NCI-H2227 (cell line): ENCODE measurements at regions not wholly inside any gene's neighbourhood (a gene's known extent, or its start where the extent isn't known, plus 50 kb on each side); places are given as distances from the start of the nearest gene placed in this dataset.

ENCODE experiments used
- DNase-seq: peaks from one replicate; lab custom pipeline; 2025; ENCODE audit not compliant: unreplicated experiment; lab: John Stamatoyannopoulos, UW

DNA sequence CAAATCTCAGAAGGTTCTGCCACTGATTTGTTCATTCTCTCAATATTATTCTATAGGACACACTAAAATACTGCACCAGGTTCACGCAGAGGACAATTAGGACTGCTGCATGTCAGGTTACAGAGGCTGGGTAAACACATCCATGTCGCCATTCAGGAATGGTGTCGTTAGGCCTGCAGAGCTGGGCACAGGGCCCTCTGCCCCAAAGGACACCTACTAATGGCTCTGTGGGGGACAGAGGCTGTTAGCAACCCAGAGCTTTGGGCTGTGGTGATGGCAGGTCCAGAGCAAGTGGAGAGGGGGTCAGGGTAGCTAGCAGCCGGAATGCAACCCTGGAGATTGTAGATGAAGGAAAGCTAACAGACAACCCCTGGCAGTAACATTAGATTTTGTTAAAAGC lies 115.9 kb downstream of the TTC32 start:
- DNase-seq: no peak

DNA sequence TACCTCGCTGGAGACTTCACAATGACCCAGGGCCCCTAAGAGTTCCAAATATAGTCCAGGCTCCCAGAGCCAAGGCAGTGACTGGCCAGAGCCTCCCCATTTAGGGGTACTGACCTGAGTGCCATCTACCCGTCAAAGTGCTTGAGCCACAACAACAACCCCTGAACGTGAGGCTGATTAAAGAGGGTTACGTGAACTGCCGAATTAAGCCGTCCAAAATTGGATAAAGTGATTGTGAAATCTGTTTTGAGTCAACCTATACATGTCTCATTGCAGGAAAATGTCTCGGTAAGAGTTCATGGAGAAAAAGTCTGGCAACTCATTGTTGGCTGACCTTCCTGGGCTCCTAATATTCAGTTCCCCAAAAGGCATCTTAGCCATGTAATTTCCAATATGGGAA lies 116.3 kb downstream of the TTC32 start:
- no peak for DNase-seq

DNA sequence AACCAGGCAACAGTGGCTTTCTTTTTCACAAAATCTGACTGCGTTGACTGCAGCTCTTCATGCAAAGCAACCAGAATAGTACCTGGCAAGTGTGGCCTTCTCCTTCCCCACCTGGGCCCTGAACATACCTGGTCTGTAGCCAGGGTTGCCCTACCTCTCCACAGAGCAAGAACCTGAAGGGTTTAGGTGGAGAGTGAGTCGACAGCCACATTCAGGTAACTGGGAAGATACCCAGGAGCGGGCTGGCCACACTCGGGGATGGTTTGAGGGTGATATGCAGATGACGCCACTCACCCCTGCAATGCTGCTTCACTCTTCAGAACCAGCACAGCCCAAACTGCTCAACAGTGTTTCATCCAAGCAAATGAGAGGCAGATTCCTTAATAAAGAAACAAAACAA lies 117.3 kb downstream of the TTC32 start:
- no peak for DNase-seq

DNA sequence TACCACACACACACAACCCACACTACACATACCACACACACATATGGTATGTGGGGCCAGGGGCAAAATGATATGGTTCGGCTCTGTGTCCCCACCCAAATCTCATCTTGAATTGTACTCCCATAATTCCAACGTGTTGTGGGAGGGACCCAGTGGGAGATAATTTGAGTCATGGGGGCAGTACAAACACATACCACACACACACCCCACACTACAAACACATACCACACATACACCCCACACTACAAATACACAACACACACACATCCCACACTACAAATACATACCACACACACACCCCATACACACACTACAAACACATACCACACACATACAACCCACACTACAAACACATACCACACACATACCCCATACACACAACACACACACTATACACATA lies 117.8 kb downstream of the TTC32 start:
- DNase-seq: no peak

DNA sequence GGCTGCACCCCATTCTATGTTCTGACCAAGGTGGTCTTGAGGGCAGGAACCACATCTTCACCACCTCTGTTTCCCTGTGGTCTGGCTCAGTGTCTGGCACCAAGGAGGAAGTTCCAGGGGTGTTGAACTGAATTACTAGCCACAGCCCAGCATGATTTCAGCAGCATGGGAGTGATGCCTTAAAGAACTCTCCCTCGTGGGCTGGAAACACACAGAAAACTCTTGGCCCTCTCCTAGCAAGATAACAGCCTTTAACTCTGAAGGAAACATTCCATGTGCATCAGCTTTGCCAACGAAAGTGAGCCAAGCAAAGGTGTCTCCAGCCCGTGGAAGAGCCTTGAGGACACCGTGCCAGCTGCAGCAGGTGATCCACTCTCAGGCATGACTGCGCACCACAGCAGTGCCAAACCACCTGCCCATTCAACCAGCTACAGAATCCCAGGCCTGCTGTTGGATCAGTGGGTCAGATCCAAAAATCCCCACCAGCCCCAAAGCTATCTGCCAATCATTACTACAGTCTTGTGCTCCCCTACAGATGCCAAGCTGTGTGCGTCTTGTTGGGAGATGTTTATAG lies 124.8 kb downstream of the TTC32 start:
- DNase-seq: no peak

DNA sequence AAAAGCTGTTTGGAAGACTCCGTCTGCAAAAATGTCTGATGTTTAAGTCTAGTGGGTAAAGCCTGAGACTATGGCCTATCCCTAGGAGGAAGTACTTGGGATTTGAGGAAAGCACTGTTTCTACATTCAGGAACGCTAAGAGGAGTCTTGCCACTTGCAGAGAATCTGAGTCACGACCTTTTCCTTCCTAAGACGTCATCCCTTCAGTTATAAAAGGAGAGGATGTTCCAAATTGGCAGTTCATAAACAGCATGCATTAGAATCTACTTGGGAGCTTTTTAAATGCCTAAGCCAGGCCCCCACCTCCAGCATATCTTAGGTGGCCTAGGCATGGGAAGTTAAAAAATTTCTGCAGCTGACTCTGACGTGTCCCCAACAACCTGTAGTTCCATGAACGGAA lies 125.9 kb downstream of the TTC32 start:
- DNase-seq: no peak

DNA sequence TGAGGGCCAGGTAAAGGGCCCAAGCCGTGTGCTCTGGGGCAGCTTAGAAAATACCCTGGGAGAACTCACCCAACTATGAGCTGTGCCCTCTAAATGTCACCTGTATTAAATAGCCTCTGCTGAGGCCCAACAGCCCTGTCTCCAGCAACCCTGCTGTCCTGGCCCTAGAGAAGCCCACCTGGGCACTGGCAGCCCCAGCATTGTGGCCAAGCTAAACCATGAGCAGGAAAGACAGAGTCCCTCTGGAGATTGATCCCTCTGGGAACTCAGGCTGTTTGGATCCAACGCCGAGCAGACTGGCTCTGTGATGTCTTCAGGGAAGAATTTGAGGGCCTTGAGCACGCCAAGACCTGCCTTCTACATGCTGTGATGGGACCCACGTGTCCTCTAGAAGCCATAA lies 126.5 kb downstream of the TTC32 start:
- DNase-seq: no peak

DNA sequence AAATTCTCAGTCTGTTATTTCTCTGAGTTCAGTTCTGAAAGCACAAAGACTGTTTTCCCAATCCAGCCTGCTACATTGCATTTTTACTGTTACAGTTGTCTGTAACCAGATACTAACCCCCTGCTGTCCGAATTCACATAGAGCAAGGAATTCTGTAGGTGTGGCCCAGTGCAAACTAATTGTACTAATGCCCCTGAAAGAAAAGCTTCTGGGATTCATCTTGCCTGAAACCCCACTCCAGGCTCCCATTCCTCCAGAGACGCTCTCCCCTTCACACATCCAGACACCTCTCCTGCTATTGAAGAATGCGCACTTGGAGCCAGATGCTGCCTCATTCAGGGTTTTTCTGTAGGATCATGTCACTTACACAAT lies 127.0 kb downstream of the TTC32 start:
- no peak for DNase-seq

DNA sequence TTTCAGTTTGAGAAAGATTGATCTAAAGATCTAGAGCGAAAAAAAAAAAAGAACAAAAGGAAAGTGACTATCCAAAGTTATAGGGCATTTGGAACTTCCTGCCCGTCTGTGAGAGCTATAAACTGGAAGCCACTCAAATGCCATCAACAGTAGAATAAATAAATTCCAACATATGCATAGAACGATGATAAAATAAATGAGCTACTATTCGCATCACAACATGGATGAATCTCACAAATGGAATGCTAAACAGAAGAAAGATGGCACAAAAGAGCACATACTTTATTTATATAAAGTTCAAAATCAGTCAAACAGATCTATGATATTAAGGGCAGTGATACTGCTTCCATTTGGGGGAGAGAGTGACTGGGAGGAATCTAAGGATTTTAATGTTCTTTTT lies 128.8 kb downstream of the TTC32 start:
- no peak for DNase-seq

DNA sequence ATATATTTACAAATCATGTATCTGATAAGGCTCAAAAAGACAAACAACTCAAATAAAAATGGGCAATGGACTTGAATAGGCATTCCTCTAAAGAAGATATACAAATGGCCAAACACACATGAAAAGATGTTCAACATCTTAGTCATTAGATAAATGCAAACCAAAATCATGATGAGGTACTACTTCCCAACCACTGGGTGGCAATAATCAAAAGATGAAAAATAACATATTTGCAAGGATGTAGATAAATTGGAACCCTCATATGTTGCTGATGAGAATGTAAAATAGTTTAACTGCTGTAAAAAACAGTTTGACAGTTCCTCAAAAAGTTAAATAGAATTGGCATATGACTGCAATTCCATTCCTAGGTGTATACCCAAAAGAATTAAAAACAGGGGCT lies 132.3 kb downstream of the TTC32 start:
- DNase-seq: no peak

DNA sequence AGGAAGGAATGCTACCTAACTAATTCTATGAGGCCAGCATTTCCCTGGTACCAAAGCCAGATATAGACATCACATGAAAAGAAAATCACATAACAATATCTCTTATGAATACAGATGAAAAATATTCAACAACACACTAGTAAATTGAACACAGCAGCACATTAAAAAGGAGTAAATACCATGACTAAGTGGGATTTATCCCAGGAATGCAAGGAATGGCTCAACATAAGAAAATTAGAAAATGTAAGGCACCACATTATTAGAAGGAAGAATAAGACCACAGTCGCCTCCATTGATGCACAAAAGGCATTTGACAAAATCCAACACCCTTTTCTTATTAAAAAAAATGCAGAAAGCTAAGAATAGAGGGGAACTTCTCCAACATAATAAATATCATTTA lies 133.9 kb downstream of the TTC32 start:
- no peak for DNase-seq

DNA sequence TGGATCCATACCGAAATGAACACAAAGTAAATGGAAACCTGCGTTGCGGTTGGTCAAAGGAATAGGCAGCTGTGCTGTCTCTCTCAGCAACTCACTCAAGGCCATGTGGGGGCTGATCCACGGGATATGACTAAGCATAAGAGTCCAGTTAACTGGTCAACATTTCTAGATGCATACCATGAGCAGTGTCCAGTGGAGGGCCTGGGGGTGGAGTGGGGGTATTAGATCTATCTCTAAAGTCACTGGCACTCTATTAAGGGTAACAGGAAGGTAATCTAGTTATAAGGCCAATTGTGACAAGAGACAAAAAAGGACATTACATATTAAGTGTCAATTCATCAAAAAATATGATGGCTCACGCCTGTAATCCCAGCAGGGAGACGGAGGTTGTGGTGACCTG lies 136.8 kb downstream of the TTC32 start:
- no peak for DNase-seq

DNA sequence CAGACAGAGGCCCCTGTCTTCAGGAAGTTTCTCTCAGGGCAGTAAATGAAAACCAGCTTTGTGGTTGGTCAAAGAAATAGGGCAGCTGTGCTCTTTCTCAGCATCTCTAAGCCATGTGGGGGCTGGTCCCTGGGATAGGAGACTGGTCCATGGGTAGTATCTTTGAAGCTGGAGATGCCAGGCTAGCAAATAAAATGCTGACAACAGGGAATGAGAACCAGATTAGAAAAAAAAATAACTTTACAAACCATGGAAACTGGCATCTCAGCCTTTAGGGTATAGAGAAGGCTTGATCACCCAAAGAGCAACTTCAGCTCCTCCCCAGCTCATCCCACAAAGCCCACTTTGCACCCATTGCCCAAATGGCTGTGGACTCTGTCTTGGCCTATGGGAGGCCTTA lies 138.1 kb downstream of the TTC32 start:
- no peak for DNase-seq

DNA sequence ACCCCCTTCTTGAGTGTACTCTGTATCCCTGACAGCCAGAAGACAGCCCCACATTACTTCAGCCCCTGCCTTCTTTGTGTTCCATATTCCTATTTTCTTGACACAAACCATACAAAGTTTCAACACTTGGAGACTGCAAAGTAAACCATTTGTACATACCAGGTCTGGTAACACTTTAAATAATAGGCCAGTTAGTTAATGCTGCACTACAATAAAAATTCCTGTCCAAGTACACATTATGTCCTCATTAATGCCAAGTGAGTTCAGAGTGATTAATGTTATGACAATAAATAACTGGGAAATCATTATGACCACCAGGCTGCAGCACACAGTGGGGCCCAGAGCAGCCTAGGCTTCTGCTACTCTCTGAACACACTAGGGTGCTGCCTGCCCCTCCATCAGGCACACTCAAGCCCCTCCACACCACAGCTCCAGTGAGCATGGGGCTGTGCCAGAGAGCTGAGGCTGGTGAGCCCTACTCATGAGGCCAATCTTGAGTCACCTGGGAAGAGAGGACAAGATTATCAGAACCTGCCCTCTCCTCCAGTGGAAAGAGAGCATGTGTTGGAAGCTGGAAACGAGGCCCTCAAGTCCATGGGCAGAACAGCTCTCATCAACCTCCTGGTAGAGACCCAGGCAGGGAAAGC lies 138.7 kb downstream of the TTC32 start:
- DNase-seq: no peak

DNA sequence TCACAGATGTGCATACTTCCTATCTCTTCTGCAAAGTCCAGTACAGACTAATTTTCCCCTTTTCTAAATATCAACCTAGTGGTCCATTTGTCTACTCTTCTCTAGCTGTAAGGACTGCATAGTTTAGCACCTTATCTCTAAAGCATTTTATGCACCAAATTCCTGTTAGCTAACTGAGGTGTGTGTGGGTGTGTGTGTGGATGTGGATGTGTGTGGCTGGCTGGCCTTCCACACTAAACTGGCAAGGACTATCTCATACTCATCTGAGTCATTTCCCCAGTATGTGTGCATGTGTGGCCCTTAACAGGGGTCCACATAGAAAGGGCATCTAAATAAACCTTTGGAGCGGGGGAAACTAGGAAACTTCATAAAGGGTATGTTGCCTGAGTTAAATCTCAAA lies 139.6 kb downstream of the TTC32 start:
- DNase-seq: no peak

DNA sequence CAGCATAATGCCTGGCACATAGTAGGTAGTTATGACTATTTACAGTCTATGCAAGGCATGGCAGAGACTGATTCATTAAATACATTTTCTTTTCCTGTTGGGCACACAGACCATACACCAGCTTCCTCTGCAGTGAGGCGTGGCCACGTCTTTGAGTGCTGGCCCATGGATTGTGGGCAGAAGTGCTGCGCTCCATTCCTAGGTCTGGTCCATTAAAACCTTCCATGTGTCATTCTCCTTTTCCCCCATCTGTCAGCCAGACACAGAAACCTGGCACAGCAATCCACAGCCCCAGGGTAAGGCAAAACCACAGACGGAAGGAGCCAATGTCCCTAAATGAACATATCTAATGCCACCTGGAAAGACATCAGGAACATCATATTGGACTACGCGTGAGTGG lies 141.9 kb downstream of the TTC32 start:
- no peak for DNase-seq

DNA sequence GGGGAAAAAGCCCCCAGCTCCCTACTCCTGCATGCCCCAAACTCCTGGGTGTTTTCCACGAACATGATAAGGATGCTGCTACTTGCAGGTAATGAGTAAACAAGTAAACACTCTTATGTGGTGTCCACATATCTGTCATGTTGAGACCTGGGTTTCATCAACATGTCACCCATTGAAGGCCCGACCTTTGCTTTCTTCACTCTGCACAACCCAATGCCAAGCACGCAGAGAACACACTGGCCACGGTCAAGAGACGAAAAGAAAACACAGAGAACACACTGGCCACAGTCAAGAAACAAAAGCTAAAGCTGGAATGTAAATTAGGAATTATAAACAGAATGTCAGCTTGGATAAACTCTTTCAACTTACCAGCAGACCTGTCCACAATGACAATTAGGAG lies 143.1 kb downstream of the TTC32 start:
- DNase-seq: no peak

DNA sequence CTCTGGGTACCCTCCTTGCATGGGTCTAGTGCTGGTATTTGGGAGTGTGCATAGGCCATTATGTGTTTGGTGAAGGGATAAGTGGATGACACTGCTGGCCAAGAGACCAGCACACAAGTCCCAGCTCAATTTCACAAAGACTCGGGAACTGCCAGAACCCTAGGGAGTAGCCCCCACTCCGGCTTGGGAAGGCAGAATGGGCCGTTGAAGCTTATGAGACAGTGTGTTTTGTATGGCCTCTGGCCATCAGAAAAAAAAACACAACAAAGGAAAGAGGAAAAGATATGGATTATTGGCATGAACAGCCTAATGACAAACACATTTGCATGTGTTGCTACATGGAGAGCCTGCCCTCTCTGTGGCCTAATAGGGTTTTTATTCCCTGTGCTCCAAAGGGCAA lies 144.2 kb downstream of the TTC32 start:
- no peak for DNase-seq

DNA sequence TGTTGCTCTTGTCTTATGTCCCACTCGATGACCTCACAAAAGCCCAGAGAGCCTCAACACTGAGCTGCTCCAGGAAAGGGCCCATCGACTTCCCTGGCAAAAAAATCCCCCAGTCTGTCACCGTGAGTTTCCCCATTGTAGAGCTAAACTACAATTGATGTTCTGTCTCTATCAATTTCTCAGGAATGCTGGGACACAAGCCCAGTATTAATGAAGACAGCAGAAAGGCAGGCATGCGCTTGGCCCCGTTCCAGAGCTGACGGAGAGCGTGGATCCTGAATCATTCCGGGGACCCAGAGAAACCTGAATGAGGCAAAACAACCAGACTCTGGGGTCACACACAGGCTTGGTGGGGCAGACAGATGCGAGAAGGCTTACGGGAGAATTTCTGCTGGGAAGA lies 146.9 kb downstream of the TTC32 start:
- no peak for DNase-seq

DNA sequence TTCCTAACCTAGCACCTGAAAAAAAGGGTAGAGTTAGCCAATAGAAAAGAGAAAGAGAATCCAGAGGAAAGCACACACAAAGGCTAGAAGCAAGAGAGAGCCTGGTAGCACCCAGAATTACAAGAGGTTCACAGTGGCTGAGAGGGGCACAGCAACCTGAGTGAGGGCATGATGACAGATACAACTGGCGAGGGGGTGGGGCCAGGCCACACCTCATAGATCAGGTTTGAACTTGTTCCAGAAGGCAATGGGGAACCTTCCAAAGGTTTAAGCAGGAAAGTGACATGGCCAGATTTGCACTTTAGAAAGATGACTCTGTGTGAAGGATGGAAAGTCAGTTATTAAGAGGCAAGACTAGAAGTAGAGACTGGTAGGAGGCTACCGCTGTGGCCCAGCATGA lies 148.0 kb downstream of the TTC32 start:
- DNase-seq: no peak

DNA sequence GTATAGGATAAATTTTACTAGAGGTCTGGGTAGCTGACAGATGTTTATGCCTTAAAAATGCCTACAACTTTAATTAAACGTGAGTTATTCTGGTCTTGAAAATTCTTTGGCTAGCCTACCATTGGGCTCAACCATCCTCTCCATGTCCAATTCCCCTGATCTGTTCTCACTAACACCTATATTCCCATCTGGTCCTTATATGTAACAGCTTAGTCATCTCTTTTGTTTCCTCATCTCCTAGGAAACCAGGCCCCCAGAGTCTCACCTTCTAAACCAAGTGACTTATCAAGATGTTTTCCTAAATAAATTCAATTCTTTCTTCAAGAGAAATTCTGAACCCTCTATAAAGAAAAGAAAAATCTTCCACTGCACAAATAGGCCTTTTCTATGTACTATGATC lies 148.5 kb downstream of the TTC32 start:
- DNase-seq: no peak

DNA sequence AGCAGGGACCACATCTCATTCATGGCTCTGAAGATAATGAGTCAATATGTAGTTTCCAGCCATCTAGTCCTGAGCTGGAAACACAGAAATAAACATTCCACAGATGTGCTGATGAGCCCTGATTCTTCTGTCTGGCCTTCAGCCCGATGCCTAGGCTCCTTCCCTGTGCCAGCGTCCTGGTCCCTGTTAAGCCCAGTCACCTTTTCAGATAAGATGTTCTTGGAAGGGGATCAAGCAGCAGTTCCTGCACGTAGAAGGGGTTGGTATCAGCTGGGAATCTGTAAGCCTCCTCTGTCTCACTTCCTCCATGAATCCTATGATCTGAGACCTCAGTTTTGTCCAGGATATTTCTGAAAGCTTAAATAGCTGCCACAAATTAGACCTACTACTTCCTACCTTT lies 149.3 kb downstream of the TTC32 start:
- DNase-seq: no peak

DNA sequence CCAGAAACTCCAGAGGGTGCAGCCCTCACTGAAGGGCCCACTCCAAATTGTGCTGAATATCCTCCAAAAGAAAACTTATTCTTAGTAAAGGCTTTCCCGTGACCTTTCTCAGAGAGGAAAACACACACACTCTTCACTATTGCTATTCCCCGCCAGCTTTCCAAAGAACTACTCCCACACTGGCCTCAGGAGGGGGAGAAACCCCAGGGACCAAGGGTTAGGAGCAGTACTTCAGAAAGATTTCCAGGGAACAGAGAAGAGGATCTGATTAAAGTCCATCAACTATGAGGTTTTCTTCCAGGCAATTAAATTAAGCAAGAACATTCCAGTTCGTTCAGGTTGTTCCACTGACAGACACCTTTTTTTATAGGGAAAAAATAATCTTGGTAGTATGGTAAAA lies 150.2 kb downstream of the TTC32 start:
- no peak for DNase-seq

DNA sequence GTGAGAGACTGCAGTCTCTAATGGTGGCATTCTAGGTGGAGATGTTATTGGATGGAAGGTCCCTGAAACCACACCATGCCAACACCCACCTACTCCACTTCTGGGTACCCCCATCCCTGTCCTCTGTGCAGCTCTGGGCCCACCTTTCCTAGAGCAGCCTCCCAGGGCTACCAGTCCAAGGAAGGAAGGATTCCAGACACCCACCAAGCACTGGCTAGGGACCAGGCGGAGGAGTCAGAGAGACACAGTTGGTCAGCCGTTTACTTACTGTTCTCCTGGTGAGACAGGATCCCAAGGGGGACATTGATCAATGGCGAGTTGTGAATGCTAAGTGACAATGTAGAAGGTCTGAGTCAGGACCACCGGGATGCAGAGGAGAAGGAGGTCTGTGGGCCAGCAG lies 151.6 kb downstream of the TTC32 start:
- no peak for DNase-seq
